ENCODE measurements at regions not wholly inside any gene's neighbourhood (a gene's known extent, or its start where the extent isn't known, plus 50 kb on each side); places are given as distances from the start of the nearest gene placed in this dataset.

DNA sequence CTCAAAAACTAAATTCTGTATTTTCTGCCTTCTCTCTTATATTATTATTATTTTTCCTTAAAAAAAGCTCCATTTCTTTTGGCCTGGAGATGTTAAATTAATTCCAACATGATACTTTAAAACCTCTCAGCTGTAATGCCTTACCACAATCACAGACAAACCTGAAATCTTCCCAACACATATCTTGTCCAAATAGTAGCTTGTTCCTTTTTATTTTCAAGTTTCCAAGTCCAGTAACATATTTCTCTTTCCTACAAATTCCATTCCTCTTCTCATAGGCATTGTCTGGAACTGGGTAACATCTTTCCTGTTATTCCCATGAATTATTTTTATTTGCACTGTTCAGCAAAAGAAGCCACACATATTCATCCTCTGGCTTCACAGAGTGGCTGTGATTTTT is 137.0 kb downstream of the SLITRK6 start:
- no peak for DNase-seq

DNA sequence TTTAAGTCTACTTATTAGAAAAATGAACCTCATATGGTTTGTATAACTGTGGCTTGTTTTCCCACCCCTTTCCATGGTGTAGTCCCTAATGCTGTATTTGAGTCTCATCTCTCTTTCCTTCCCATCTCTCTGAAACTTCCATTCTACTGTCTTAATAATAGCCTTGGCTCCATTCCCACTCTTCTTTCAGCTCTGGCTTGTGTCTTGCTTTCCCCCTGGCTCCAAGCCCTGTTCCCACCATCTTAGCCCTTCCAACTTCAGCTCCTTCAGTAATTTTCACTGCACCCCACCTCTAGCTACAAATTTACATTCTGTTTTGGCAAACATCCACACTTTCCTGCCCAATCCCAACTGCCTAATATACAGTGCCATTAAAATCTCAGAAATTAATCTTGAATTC is 137.5 kb downstream of the SLITRK6 start:
- DNase-seq: no peak

DNA sequence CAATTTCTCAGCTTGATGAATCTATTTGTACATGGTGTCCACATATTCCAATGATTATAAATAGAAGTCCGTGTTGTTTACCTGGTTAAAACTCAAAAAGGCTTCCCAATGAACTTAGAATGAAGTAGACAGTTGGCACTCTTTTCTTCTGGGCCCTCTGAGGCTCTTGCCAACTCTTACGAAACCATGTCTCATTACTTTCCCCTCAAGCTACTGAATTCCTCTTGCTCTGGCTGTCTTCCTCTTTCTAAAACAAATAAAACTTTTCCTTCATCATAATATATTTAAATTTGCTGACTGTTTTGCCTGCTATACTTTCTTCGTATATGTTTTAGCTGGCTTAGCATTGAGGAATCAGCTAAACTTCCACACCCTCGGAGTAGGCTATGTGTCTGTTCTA is 139.7 kb downstream of the SLITRK6 start:
- DNase-seq: no peak

DNA sequence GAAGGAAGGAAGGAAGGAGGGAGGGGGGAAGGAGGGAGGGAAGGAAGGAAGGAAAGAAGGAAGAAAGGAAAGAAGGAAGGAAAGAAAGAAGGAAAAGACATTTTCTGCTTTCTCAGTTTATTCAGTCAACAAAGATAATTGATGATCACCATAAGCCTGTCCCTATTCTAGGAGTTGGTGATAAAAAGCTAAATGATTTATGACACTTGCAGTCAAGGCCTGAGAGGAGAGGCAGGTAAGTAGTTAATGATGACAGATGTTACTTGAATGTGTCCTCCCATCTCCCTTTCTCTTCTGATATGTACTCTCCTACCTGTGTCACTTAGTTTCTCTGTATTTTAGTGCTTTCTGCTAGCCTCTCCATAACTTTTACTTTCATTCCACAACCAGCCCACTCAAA is 141.3 kb downstream of the SLITRK6 start:
- DNase-seq: no peak

DNA sequence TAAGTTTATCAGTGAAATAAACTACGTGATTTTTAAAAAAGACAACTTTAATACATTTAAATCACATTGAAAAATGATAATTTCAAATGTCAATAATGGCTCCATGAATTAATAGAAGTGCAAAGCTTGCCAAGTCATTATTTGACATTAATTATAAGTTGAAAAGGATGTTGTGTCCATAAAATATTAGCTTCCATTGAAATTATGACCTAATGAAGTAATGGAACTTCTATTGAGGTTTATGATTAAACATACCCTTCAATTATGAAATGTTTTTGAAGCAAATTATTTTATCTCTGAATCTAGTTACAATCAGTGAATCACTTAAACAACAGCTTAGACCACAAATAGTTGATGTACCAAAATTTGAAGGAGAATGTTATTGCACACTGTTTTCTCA is 144.2 kb downstream of the SLITRK6 start:
- no peak for DNase-seq

DNA sequence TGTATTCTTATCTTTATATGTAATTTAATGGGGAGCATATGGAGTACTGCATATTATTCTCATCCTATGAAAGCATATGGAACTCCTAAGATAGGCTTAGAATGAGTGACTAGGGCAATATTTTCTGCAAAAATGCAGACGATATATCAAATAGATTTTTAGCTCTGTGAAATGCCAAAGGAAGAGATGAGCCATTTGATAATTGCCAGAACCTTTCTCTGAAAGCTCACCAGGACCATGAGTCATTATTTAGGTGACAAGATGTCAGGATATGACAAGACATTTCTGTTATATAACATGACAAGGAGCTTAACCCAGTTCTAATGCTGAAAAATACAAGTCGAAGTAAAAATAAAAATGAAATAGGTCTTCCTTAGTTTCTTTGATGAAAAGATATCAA is 145.0 kb downstream of the SLITRK6 start:
- DNase-seq: no peak

DNA sequence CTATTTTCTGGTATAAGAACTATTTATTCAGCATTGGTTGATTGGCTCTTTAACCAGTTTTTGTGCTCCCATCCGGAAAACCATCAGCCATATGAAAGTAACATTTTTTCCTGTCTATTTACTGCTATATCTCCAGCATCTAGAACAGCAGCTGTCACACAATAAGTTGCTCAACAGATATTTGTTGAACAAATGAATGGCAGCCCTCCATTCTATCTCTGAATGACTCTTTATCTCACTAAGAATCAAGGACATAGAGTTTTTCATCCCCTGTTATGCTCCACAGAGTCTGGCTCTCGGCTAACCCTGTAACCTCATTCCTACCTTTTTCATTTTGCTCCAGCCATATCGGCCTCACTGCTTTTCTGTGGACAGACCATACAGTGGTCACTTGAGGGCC is 145.5 kb downstream of the SLITRK6 start:
- no peak for DNase-seq

DNA sequence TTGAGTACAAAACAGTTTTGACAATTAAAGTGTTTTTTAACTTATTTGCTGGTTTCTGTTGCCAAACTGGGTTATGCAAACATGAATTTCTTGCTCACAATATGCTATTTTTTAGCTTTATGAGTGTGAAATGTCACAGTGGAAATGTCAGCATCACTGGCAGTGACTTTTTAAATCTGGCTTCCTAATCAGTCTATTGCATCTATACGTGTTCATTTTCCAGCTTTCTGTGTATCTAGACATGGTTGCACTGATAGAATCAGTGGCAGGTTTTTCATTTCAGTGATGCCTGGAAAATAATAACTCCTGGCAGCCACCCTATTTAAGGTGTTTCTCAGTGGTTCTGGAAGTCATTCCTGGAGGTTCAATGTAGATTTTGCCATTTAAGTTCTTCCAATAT is 146.7 kb downstream of the SLITRK6 start:
- no peak for DNase-seq

DNA sequence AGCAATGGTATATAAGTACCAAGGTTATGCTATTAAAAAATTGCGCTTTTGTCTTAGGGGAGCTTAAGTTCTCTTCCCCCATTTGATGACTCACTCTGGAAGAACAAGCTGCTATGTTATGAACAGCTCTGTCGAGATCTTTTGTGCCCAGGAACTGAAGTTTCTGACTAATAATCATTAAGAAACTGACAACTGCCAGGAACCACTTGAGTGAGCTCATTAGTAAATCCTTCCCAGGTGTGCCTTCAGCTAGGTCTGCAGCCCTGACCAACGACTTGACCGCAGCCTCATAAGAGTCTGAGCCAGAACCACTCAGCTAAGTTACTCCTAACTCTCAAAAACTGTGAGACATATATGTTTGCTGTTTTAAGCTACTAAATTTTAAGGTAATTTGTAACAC is 147.8 kb downstream of the SLITRK6 start:
- DNase-seq: no peak

DNA sequence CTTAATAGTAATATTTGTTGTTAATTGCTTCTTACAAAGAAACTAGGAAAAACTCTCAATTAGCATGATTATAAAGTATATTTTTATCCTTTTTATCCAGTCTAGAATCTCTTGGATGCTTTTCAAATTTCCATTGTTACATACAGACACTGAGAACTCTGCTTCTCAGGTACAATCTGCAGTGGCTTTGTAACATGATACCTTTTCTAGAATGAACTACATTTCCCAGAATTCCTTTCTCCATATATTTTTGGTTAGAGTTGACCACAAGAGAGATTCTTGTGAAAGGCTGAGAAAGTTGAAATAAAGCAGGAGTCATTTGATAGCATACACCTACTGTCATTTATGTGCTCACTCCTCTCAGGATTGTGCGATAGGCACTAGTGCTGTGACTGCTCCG is 148.6 kb downstream of the SLITRK6 start:
- DNase-seq: no peak

DNA sequence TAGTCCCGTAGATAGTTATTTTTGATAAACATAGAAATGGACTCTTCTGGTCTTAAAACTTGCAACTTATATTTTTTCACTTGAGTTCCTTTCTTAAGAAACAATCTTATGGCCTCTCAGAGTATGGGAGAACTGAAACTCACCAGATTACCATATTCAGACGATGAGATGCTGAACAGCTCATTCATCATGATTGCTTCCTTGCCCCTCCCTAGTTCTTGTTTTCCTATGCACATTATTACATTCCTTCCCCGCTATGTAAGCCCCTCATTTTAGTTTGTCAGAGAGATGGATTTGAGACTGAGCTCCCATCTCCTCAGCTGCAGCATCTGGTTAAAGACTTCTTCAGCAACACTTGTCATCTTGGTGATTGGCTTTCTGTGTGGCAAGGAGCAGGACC is 158.5 kb downstream of the SLITRK6 start:
- DNase-seq: no peak

DNA sequence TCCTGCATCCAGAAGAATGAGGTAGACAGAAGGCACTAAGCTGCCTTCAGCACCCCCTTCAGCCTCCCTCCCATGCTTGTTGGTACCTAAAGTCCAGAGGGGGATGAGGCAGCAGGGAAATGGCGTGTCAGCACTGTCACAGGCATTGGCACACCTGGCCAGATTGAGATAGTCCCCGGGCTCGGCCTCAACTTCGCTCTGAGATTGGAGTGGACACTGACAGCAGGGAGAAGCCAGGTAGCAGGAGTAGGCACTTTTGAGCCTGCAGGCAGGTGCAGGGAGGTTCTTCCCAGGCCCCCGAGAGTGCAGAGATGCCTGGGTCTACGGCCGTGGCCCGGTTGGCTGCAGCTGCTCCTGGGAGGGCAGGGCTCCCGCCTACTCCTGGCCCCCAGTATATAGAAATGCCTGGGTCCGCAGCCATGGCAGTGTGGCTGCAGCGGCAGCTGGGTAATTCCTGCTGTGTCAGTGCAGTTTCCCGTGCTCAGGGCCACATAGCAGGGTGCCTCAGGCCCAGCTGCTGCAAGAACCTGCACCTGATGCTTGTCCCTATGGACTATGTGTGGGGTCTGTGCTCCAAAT is 160.3 kb downstream of the SLITRK6 start:
- no peak for DNase-seq

DNA sequence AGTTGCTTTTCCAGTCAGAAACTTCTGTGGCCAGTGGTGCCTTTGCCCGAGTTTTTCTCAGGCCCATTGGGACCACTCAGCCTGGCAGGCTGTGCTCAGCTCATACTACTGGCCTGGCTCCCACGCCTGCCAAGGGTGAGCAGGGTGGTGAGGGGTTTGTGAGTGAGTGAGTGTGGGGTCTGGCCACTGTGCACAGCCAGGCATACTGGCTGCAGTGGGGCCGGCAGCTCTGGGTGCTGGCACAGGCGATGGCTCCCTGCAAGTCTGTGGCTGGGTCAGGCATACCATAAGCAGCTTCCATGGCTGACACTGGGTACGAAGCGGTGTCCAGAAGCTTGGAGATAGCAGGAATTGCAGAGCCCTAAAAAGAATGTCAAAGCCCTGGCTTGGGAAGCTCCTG is 161.0 kb downstream of the SLITRK6 start:
- DNase-seq: no peak

DNA sequence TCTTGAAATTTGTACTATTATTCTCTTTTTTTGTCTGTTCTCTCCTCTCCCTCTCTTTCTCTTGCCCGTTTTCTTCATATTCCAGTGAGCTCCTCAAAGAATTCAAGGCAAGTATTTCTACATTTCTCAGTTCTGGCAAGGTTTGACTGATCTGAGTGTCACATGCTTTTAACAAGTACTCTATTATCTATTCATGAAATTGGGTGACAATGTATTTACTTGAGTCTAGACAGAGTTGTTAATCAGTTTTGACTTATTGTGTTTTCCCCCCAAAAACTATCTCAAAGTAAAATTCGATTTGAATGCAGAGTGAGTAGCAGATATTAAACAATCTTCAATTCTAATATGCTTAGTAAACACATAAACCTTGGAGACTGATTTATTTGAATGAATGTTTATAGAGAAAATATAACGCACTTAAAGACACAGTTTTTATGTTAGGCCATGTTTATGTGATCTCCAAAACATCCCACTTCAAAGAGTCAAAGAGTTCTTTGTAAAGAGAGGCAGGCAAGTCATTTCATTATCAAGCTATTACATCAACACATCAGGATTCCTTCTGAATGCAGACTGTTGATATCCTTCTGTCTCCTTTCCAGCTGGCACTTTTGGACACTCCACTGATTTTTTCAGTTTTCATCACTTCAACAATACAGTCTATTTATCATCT is 166.6 kb downstream of the SLITRK6 start:
- DNase-seq: no peak

DNA sequence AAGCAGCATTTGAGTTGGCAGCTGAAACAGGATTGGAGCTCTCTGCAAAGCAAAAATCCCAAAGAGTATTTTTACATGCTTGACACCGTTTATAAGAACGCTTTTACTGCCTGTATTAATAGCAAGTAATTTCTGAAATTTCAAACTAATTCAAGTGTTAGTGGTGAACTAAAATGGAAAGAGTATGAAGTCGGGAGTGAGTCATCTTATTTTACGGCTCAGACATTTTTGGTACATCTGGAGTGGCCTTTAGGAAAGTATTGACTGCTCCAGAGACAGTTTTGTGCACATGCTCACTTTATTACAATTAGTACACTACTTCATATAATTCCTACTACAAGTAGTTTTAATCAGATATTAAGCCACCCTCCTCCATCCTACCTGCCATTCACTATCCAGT is 167.4 kb downstream of the SLITRK6 start:
- DNase-seq: no peak

DNA sequence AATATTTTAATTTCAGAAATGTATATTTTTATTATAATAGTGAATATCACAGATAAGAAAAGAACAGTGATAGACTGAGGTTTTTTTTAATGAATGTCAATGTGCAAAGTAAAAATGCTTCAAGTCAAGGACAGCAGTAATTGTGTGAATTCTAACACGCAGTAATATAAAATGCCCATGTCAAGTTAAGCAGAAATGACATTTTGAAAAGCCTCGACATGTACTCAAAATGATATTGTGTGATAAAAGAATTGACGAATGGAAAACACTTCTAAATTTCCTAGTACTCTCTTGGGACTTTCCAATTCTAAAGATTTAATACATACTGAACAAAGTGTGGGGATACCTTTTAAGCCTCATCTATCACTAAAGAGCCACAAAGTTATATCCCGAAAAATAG is 172.6 kb downstream of the SLITRK6 start:
- DNase-seq: no peak

DNA sequence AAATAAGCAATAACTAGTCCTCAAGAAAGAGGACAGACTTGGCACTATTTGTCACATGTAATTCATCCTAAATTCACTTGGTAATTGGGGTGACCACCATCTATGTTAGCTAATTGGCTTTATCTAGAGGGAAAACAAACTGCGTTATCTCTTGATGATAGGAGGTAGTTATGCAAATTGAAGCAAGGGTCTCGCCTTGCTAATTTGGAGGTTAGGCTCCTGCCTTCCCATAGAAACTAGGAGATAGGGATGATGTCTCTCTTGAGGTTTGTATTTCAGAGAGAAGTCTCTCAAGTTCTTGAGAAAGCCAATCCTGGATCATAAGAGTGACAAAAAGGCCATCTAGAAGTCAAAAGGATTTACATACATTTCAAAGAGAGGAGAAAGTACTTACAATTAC is 179.9 kb downstream of the SLITRK6 start:
- DNase-seq: no peak

DNA sequence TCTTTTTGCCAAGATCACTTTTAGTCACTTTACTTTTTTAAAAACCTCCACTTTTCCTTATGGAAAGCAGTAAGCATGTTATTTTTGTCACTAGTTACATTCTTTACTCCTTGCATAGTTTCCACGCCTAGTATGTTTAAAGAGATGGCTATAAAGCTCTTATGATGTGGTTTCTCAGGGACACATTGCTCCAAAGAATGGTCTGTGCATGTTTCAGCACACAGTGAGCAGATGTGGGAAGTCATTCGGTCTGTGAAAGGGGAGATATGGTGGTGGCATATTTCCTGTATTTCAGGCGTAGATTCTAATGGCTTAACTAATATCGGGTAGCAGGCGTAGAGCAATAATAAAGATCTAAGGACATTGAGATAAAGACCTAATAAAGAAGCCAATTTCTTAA is 180.7 kb downstream of the SLITRK6 start:
- DNase-seq: no peak

DNA sequence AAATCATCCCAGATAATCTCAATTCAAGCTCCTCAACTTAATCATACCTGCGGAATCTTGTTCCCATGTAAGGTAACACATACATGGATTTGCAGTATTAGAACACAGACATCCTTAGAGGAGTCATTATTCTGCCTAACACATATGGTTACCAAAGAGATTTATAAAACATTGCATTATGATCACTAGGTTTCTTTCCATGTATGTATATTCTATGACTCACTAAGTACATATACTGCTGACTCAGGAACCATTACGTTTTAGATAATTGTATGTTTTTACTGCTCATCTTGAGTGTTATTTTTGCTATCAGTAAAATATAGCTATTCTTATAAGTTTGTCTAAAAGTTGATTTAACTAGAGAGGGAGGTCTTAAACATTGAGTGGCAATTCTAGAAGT is 182.9 kb downstream of the SLITRK6 start:
- DNase-seq: no peak

DNA sequence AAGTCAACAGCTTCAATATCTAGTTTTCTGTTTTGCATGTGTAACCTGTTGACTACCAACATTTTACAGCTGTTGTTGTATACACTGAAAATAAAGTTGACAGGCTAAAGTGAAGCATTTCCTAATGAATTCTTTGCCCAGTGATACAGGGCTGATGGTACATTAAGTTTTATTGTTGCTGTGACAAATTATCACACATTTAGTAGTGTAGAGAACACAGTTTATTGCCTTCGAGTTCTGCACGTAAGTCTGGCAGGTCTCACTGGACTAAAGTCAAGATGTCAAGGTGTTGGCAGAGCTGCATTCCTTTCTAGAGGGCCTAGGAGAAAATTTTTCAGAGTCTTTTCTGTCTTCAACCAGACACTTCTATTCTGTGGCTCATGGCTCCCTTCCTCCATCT is 184.2 kb downstream of the SLITRK6 start:
- no peak for DNase-seq

DNA sequence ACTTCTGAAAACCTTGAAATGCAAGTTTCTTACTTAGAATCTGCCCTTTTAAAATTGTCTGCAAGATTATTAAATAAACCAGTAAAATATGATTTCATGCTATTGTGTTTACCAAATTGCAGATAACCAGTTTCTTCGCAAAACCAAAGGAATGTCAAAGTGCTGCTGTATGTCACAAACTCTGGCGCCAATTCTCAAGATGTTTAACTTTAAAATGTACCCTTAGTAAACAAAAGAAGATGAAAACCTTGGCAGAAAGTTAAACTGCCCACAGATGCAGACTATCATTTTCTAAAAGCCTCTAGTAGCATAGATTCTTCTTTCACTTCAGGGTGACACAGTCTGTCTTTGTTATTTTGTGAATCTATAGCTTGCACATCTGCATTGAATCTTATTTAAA is 189.2 kb downstream of the SLITRK6 start:
- DNase-seq: no peak

DNA sequence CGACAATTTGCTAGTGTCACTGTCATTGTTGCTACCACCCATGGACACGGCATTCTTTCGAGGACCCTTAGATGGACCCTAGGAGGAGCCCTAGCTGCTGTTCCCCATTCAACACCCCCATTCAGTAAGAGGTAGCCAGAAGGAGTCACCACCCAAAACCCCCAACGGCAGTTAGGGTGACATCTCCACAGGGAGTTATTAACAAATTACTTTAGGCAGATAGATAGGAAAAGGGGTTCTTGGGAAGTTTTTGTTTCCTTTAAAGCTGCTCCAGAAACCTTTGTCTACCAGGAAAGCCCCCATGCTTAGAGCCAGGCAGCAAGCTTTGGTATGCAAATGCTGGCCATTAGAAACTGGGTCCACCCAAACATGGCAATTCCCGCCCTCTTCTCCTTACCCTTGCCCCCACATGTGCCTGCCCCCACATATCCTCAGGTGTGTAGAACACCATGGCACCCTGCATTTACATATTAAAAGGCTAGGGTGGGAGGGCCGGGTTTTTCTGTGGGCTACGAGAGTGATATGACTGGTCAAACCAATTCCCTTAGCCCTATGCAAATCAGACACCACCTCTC is 190.9 kb downstream of the SLITRK6 start:
- no peak for DNase-seq

DNA sequence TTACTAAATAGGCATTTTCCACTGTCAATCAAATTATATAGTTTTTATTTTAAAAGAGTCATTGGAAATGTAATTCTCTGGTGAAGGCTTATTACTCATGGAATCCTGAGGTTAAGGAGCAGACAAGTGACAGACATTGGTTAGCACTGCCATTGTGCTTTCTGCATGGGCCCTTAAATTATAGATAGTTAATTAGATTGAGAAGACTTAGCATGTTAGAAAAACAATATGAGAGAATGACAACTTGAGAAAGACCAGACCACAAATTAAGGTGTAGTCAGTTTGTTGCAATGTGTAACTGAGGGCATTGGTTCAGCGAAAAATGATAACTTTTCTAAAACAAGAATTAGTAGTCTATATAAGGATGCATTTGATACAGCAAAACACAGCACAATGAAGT is 195.5 kb downstream of the SLITRK6 start:
- no peak for DNase-seq

DNA sequence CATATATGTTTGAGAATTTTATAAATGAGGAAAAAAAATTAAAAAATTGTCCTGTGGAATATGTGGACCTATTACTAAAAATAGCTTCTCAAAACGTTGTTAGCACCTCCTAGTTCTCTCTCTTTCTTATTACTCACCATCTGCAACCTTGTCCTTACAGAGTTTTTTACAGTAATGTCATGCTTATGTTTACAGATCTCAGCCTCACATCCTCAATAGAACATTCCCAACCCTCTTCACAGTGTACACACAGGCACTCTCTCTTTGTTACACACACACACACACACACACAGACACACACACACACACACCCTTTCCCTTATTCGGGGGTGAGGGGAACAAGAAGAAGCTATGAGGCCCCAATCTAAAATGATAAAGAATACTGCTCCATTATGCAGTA is 197.7 kb downstream of the SLITRK6 start:
- no peak for DNase-seq
